Astrocyte (in vitro differentiated cells and primary cell): ENCODE measurements at regions not wholly inside any gene's neighbourhood (a gene's known extent, or its start where the extent isn't known, plus 50 kb on each side); places are given as distances from the start of the nearest gene placed in this dataset.

ENCODE experiments used
- DNase-seq: peaks from one replicate; pipeline ENCODE4 v3.0.0-alpha.2; 2010; ENCODE audit warnings: low read depth
- FAIRE-seq: peaks from 2 replicates; lab custom pipeline; 2011; peaks lifted over from hg19 to GRCh38; lab: Jason Lieb, UNC
- H2AFZ ChIP-seq: 2 replicates; pipeline ENCODE4 v1.6.0; 2012; ENCODE audit warnings: low read depth, low read length, inconsistent platforms
- H3K27ac ChIP-seq: 2 replicates; pipeline ENCODE4 v1.5.1; 2011; ENCODE audit warnings: low read depth, low read length, inconsistent platforms
- H3K27me3 ChIP-seq: 2 replicates; pipeline ENCODE4 v1.6.0; 2011; ENCODE audit warnings: low read length, inconsistent platforms; ENCODE audit not compliant: insufficient read depth
- H3K36me3 ChIP-seq: 2 replicates; pipeline ENCODE4 v1.5.1; 2011; ENCODE audit warnings: low read length, inconsistent platforms; ENCODE audit not compliant: insufficient read depth
- H3K4me1 ChIP-seq: 2 replicates; pipeline ENCODE4 v1.5.1; 2011; ENCODE audit warnings: low read length, inconsistent platforms; ENCODE audit not compliant: insufficient read depth
- H3K4me2 ChIP-seq: 2 replicates; pipeline ENCODE4 v1.6.0; 2012; ENCODE audit warnings: low read length, inconsistent platforms
- H3K4me3 ChIP-seq: 2 replicates; pipeline ENCODE4 v1.5.1; 2011; ENCODE audit warnings: low read depth, mild to moderate bottlenecking, low read length, inconsistent platforms; ENCODE audit not compliant: insufficient read depth
- H3K79me2 ChIP-seq: 2 replicates; pipeline ENCODE4 v1.6.0; 2012; ENCODE audit warnings: mild to moderate bottlenecking, low read length, inconsistent platforms; ENCODE audit not compliant: insufficient read depth
- H3K9ac ChIP-seq: 2 replicates; pipeline ENCODE4 v1.6.0; 2012; ENCODE audit warnings: mild to moderate bottlenecking, low read length, inconsistent platforms
- H3K9me3 ChIP-seq: 2 replicates; pipeline ENCODE4 v1.5.1; 2012; ENCODE audit warnings: low read depth, mild to moderate bottlenecking, low read length, inconsistent platforms; ENCODE audit not compliant: insufficient read depth
- H4K20me1 ChIP-seq: 2 replicates; pipeline ENCODE4 v1.6.0; 2012; ENCODE audit warnings: low read length, inconsistent platforms; ENCODE audit not compliant: insufficient read depth
- H3K27ac Mint-ChIP-seq: one replicate; pipeline ENCODE4 v1.8.0; 2021; ENCODE audit warnings: mild to moderate bottlenecking, mixed read lengths; ENCODE audit not compliant: unreplicated experiment
- H3K27me3 Mint-ChIP-seq: one replicate; pipeline ENCODE4 v1.8.0; 2021; ENCODE audit warnings: low read depth, mixed read lengths; ENCODE audit not compliant: unreplicated experiment
- H3K36me3 Mint-ChIP-seq: one replicate; pipeline ENCODE4 v1.8.0; 2021; ENCODE audit warnings: low read depth, mixed read lengths; ENCODE audit not compliant: unreplicated experiment
- H3K4me1 Mint-ChIP-seq: one replicate; pipeline ENCODE4 v1.8.0; 2021; ENCODE audit warnings: low read depth, mixed read lengths; ENCODE audit not compliant: unreplicated experiment
- H3K4me3 Mint-ChIP-seq: one replicate; pipeline ENCODE4 v1.8.0; 2021; ENCODE audit warnings: mild to moderate bottlenecking, moderate library complexity, mixed read lengths; ENCODE audit not compliant: unreplicated experiment
- H3K9me3 Mint-ChIP-seq: one replicate; pipeline ENCODE4 v1.8.0; 2021; ENCODE audit warnings: mild to moderate bottlenecking, mixed read lengths; ENCODE audit not compliant: unreplicated experiment
- EZH2 ChIP-seq: IDR thresholded peaks from 2 replicates; pipeline ENCODE4 v1.6.1; 2012; ENCODE audit warnings: mild to moderate bottlenecking, low read length, inconsistent platforms; ENCODE audit not compliant: insufficient read depth
- TF ChIP-seq, protein P1 (sequence below): IDR thresholded peaks from 2 replicates; pipeline ENCODE4 v1.5.1; 2011; ENCODE audit warnings: low read depth, mild to moderate bottlenecking, inconsistent platforms, low read length, moderate library complexity; ENCODE audit not compliant: insufficient read depth

DNA sequence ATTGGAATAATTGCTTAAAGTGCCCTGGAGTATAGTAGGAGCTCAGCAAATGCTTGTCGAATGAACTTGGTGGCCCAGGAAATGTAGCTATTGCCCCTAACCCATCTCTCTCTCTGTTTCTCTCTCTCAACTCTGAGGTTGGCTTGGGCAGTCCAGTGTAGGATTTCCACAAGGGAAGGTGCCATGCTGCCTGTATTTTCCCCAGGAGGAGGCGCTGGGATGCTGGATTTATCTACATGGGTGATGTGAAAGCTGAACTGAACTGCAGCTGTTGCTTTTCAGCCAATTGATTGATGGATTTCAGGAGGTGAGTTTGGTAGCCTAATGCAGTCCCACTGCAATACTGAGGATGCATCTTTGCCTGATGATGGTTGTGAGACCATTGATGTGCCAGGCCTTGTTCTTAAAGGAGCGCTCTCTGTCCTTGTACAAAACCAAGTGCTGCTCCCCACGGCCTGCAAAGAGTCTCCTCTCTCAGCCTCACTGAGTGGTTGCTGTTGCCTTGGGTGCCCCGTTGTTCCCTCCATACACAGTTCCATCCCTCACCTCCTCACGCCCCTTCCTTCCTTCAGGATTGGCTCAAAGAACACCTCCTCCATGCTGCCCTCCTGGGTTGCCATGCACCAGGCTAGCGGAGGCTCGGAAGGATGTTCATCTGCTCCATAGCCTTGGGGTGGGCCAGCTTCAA is 200.6 kb downstream of the GLRX3 start:
- TF ChIP-seq, protein P1, sequence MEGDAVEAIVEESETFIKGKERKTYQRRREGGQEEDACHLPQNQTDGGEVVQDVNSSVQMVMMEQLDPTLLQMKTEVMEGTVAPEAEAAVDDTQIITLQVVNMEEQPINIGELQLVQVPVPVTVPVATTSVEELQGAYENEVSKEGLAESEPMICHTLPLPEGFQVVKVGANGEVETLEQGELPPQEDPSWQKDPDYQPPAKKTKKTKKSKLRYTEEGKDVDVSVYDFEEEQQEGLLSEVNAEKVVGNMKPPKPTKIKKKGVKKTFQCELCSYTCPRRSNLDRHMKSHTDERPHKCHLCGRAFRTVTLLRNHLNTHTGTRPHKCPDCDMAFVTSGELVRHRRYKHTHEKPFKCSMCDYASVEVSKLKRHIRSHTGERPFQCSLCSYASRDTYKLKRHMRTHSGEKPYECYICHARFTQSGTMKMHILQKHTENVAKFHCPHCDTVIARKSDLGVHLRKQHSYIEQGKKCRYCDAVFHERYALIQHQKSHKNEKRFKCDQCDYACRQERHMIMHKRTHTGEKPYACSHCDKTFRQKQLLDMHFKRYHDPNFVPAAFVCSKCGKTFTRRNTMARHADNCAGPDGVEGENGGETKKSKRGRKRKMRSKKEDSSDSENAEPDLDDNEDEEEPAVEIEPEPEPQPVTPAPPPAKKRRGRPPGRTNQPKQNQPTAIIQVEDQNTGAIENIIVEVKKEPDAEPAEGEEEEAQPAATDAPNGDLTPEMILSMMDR: no peak
- no peak for TF ChIP-seq EZH2
- Mint-ChIP-seq H3K27me3 (no peaks in the 10 kb centered on the region), H3K36me3 (no peaks in the 10 kb centered on the region), H3K4me3 (no peak overlapping the region), H3K9me3 (peaks cover 32% of the 10 kb centered on the region), H3K27ac (no peak overlapping the region), H3K4me1 (no peaks in the 10 kb centered on the region)
- DNase-seq (no peak), FAIRE-seq (no peak)
- Histone ChIP-seq H3K4me2 (no peak overlapping the region), H3K27ac (no peak overlapping the region), H3K4me1 (no peaks in the 10 kb centered on the region), H3K4me3 (no peak overlapping the region), H4K20me1 (no peaks in the 10 kb centered on the region), H3K9ac (no peak overlapping the region), H3K9me3 (peaks cover 10% of the 10 kb centered on the region), H3K79me2 (no peaks in the 10 kb centered on the region), H3K27me3 (no peaks in the 10 kb centered on the region), H2AFZ (no peak overlapping the region), H3K36me3 (no peaks in the 10 kb centered on the region)

- TF ChIP-seq EZH2: no peak
- TF ChIP-seq, protein P1: no peak
- Histone ChIP-seq H3K4me3 (no peak overlapping the region), H3K9me3 (peaks cover 14% of the 10 kb centered on the region), H3K4me2 (no peak overlapping the region), H2AFZ (no peak overlapping the region), H3K9ac (no peak overlapping the region), H3K27me3 (no peaks in the 10 kb centered on the region), H4K20me1 (no peaks in the 10 kb centered on the region), H3K79me2 (no peaks in the 10 kb centered on the region), H3K27ac (no peak overlapping the region), H3K4me1 (no peaks in the 10 kb centered on the region), H3K36me3 (no peaks in the 10 kb centered on the region)
- H3K36me3 Mint-ChIP-seq: no peaks in the 10 kb centered on the region
- no peak overlapping the region for H3K27ac Mint-ChIP-seq
- no peaks in the 10 kb centered on the region for H3K4me1 Mint-ChIP-seq
- FAIRE-seq (no peak), DNase-seq (no peak)
- H3K4me3 Mint-ChIP-seq: no peak overlapping the region
- H3K9me3 Mint-ChIP-seq: peaks cover 32% of the 10 kb centered on the region
- H3K27me3 Mint-ChIP-seq: no peaks in the 10 kb centered on the region
These were observed 201.1 kb downstream of the GLRX3 start for GRCh38 chr10:130337305-130337640.
